WTC11 (cell line): ENCODE measurements at regions not wholly inside any gene's neighbourhood (a gene's known extent, or its start where the extent isn't known, plus 50 kb on each side); places are given as distances from the start of the nearest gene placed in this dataset.

Experiments used
- ATF3 ChIP-seq: sonication (generic); formaldehyde crosslinking; conservative IDR thresholded peaks from 2 replicates; pipeline ENCODE4 v1.8.1; 2022; ENCODE audit warnings: mild to moderate bottlenecking, missing genetic modification reagents
- NR3C1 ChIP-seq: sonication (generic); formaldehyde crosslinking; conservative IDR thresholded peaks from 2 replicates; pipeline ENCODE4 v1.8.1; 2023; ENCODE audit warnings: low read depth, mild to moderate bottlenecking, missing genetic modification reagents
- TEAD4 ChIP-seq: sonication (generic); formaldehyde crosslinking; IDR thresholded peaks from 2 replicates; pipeline ENCODE4 v1.8.0; 2022; ENCODE audit warnings: mild to moderate bottlenecking, missing genetic modification reagents

DNA sequence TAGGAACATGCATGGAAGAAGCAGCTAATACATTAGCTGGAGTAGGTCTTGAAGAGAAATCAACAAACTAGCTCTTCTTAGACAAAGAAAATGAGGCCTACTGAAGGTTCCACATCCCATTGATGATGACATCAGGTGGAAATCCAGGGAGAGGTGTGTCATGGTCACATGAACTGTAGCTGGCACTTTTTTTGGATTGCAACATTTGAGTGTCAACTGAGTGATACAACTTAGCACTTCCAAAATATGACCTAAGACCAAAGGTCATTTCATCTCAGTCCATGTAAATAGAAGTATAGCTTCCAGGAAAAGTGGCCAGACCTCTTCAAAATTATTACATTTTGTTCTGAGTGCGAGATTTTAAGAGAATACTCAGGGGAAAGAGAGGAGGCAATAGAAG is 117.2 kb upstream of the MEIS2 start:
- TF ChIP-seq TEAD4 (CRISPR knock-in tag) (no peak), NR3C1 (CRISPR knock-in tag) (no peak), ATF3 (CRISPR knock-in tag) (no peak)
